ENCODE measurements at regions not wholly inside any gene's neighbourhood (a gene's known extent, or its start where the extent isn't known, plus 50 kb on each side); places are given as distances from the start of the nearest gene placed in this dataset.

DNA sequence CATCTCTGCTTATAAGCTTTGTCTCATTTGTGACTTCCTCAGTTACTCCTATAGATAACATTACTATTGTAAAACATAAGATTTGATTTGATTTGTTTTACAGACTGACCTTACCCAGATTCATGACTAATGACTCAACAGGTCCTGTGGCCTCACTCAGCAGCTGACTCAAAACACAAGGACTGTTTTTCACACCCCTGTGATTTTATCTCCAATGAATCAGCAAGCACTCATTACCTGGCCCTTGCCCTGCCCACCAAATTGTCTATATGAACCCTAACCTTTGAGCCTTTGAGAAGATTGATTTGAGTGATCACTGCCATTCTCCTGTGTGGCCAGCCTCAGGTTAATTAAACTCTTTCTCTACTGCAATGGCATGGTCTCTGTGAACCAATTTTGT lies 1064.6 kb upstream of the LRRTM3 start:
- no peak for ATAC-seq
- TF ChIP-seq TCF4 (CRISPR knock-in tag; IDR thresholded peaks at IDR 0.05; ENCODE audit: borderline replicate concordance) (no peak), ZC3H10 (CRISPR knock-in tag; IDR thresholded peaks at IDR 0.05) (no peak), SNAI2 (CRISPR knock-in tag; IDR thresholded peaks at IDR 0.05) (no peak), ARNTL (CRISPR knock-in tag; IDR thresholded peaks at IDR 0.05; ENCODE audit: borderline replicate concordance, low read depth) (no peak), ZNF565 (CRISPR knock-in tag; conservative IDR thresholded peaks at IDR 0.05; ENCODE audit: low read depth) (no peak), CSDC2 (CRISPR knock-in tag; IDR thresholded peaks at IDR 0.05) (no peak), ZNF8 (CRISPR knock-in tag; IDR thresholded peaks at IDR 0.05) (no peak), ISL1 (CRISPR knock-in tag; IDR thresholded peaks at IDR 0.05) (no peak), PPARA (CRISPR knock-in tag; IDR thresholded peaks at IDR 0.05; ENCODE audit: borderline replicate concordance) (no peak), OSR1 (CRISPR knock-in tag; IDR thresholded peaks at IDR 0.05) (no peak), ZFP30 (CRISPR knock-in tag; IDR thresholded peaks at IDR 0.05) (no peak)
- TF ChIP-seq, protein P1, sequence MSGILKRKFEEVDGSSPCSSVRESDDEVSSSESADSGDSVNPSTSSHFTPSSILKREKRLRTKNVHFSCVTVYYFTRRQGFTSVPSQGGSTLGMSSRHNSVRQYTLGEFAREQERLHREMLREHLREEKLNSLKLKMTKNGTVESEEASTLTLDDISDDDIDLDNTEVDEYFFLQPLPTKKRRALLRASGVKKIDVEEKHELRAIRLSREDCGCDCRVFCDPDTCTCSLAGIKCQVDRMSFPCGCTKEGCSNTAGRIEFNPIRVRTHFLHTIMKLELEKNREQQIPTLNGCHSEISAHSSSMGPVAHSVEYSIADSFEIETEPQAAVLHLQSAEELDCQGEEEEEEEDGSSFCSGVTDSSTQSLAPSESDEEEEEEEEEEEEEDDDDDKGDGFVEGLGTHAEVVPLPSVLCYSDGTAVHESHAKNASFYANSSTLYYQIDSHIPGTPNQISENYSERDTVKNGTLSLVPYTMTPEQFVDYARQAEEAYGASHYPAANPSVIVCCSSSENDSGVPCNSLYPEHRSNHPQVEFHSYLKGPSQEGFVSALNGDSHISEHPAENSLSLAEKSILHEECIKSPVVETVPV (CRISPR knock-in tag; IDR thresholded peaks at IDR 0.05), result no peak
- TF ChIP-seq, protein P2, sequence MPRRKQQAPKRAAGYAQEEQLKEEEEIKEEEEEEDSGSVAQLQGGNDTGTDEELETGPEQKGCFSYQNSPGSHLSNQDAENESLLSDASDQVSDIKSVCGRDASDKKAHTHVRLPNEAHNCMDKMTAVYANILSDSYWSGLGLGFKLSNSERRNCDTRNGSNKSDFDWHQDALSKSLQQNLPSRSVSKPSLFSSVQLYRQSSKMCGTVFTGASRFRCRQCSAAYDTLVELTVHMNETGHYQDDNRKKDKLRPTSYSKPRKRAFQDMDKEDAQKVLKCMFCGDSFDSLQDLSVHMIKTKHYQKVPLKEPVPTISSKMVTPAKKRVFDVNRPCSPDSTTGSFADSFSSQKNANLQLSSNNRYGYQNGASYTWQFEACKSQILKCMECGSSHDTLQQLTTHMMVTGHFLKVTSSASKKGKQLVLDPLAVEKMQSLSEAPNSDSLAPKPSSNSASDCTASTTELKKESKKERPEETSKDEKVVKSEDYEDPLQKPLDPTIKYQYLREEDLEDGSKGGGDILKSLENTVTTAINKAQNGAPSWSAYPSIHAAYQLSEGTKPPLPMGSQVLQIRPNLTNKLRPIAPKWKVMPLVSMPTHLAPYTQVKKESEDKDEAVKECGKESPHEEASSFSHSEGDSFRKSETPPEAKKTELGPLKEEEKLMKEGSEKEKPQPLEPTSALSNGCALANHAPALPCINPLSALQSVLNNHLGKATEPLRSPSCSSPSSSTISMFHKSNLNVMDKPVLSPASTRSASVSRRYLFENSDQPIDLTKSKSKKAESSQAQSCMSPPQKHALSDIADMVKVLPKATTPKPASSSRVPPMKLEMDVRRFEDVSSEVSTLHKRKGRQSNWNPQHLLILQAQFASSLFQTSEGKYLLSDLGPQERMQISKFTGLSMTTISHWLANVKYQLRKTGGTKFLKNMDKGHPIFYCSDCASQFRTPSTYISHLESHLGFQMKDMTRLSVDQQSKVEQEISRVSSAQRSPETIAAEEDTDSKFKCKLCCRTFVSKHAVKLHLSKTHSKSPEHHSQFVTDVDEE (CRISPR knock-in tag; IDR thresholded peaks at IDR 0.05), result no peak
- TF ChIP-seq, protein P3, sequence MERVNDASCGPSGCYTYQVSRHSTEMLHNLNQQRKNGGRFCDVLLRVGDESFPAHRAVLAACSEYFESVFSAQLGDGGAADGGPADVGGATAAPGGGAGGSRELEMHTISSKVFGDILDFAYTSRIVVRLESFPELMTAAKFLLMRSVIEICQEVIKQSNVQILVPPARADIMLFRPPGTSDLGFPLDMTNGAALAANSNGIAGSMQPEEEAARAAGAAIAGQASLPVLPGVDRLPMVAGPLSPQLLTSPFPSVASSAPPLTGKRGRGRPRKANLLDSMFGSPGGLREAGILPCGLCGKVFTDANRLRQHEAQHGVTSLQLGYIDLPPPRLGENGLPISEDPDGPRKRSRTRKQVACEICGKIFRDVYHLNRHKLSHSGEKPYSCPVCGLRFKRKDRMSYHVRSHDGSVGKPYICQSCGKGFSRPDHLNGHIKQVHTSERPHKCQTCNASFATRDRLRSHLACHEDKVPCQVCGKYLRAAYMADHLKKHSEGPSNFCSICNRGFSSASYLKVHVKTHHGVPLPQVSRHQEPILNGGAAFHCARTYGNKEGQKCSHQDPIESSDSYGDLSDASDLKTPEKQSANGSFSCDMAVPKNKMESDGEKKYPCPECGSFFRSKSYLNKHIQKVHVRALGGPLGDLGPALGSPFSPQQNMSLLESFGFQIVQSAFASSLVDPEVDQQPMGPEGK (CRISPR knock-in tag; IDR thresholded peaks at IDR 0.05; ENCODE audit: borderline replicate concordance), result no peak
